Muscle layer of duodenum (tissue), 2 donors: ENCODE measurements at regions not wholly inside any gene's neighbourhood (a gene's known extent, or its start where the extent isn't known, plus 50 kb on each side); places are given as distances from the start of the nearest gene placed in this dataset.

Experiments
- H3K27ac ChIP-seq: one replicate; pipeline ENCODE4 v1.7.0; 2013; ENCODE audit warnings: mild to moderate bottlenecking, low read length
- H3K27me3 ChIP-seq: one replicate; pipeline ENCODE4 v1.7.0; 2013; ENCODE audit warnings: low read depth, mild to moderate bottlenecking, control low read depth, low read length
- H3K36me3 ChIP-seq, 2 donors: one replicate each; pipeline ENCODE4 v1.7.0; 2013; ENCODE audit warnings: low read length in 2 of 2, control low read depth in 1 of 2, mild to moderate bottlenecking in 1 of 2; ENCODE audit not compliant: insufficient read depth in 2 of 2, control insufficient read depth in 1 of 2
- H3K4me1 ChIP-seq, 2 donors: one replicate each; pipeline ENCODE4 v1.7.0; 2013; ENCODE audit warnings: low read length in 2 of 2, mild to moderate bottlenecking in 2 of 2, control low read depth in 1 of 2, moderate library complexity in 1 of 2; ENCODE audit not compliant: insufficient read depth in 2 of 2, control insufficient read depth in 1 of 2
- H3K4me3 ChIP-seq, 2 donors: one replicate each; pipeline ENCODE4 v1.7.0; 2013; ENCODE audit warnings: low read length in 2 of 2, low read depth in 1 of 2, mild to moderate bottlenecking in 1 of 2
- H3K9me3 ChIP-seq, 2 donors: one replicate each; pipeline ENCODE4 v1.7.0; 2013; ENCODE audit warnings: low read length in 2 of 2, control low read depth in 1 of 2, mild to moderate bottlenecking in 1 of 2; ENCODE audit not compliant: control insufficient read depth in 1 of 2
- donor health status: healthy.

GRCh38 chr7:12127455-12127854 is 83.6 kb upstream of the TMEM106B start:
- Histone ChIP-seq H3K36me3 (no peaks in the 10 kb centered on the region), H3K27ac (no peak overlapping the region), H3K4me3 (no peak overlapping the region), H3K9me3 (no peaks in the 10 kb centered on the region), H3K27me3 (no peaks in the 10 kb centered on the region), H3K4me1 (no peaks in the 10 kb centered on the region)

- H3K4me3 ChIP-seq: no peak overlapping the region
These were observed 80.5 kb upstream of the TMEM106B start for GRCh38 chr7:12130609-12131008.

DNA sequence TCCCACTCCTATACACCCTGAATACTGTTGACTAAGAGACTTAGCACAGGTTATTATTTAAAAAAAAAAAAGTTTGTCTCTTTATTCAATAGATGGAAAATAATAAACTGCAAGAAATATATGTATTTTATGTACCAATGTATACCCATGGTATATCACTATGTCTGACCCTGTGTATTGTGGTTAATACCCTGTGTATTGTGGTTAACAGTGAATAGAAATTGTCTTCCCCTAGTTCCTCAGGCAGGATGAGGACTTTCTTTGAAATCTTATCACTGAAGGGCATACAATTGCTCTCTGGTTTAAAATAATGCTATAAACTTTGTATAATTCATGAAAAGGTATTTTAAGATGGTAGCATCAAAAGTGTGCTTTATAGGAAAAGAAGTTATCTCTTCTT is 80.0 kb upstream of the TMEM106B start:
- no peaks in the 10 kb centered on the region for H3K4me1 ChIP-seq
- no peaks in the 10 kb centered on the region for H3K36me3 ChIP-seq
- no peak overlapping the region for H3K4me3 ChIP-seq
- H3K27ac ChIP-seq: no peak overlapping the region
- no peaks in the 10 kb centered on the region for H3K9me3 ChIP-seq
- no peaks in the 10 kb centered on the region for H3K27me3 ChIP-seq

More at GRCh38 chr7:12130609-12131008, 80.5 kb upstream of the TMEM106B start:
- no peaks in the 10 kb centered on the region for H3K9me3 ChIP-seq
- H3K27ac ChIP-seq: no peak overlapping the region
- H3K4me1 ChIP-seq: no peaks in the 10 kb centered on the region
- no peaks in the 10 kb centered on the region for H3K36me3 ChIP-seq
- no peaks in the 10 kb centered on the region for H3K27me3 ChIP-seq

- H3K27ac ChIP-seq: no peak overlapping the region
- no peaks in the 10 kb centered on the region for H3K9me3 ChIP-seq
- no peak overlapping the region for H3K4me3 ChIP-seq
- H3K4me1 ChIP-seq: no peaks in the 10 kb centered on the region
- H3K27me3 ChIP-seq: no peaks in the 10 kb centered on the region
- no peaks in the 10 kb centered on the region for H3K36me3 ChIP-seq
These were observed 77.2 kb upstream of the TMEM106B start for GRCh38 chr7:12133865-12134264.

- Histone ChIP-seq H3K27ac (no peak overlapping the region), H3K4me1 (no peaks in the 10 kb centered on the region)
These were observed 74.6 kb upstream of the TMEM106B start for GRCh38 chr7:12136523-12136922.

GRCh38 chr7:12137283-12137682 is 73.8 kb upstream of the TMEM106B start:
- no peaks in the 10 kb centered on the region for H3K27me3 ChIP-seq
- H3K9me3 ChIP-seq: no peaks in the 10 kb centered on the region
- no peak overlapping the region for H3K4me3 ChIP-seq
- no peaks in the 10 kb centered on the region for H3K36me3 ChIP-seq
- H3K27ac ChIP-seq: no peak overlapping the region
- no peaks in the 10 kb centered on the region for H3K4me1 ChIP-seq

More at GRCh38 chr7:12136523-12136922, 74.6 kb upstream of the TMEM106B start:
- no peaks in the 10 kb centered on the region for H3K9me3 ChIP-seq
- H3K36me3 ChIP-seq: no peaks in the 10 kb centered on the region
- no peak overlapping the region for H3K4me3 ChIP-seq
- H3K27me3 ChIP-seq: no peaks in the 10 kb centered on the region

GRCh38 chr7:12138421-12138820 is 72.7 kb upstream of the TMEM106B start:
- H3K27ac ChIP-seq: no peak overlapping the region
- no peaks in the 10 kb centered on the region for H3K36me3 ChIP-seq
- no peak overlapping the region for H3K4me3 ChIP-seq
- H3K9me3 ChIP-seq: no peaks in the 10 kb centered on the region
- no peaks in the 10 kb centered on the region for H3K4me1 ChIP-seq
- H3K27me3 ChIP-seq: no peaks in the 10 kb centered on the region

DNA sequence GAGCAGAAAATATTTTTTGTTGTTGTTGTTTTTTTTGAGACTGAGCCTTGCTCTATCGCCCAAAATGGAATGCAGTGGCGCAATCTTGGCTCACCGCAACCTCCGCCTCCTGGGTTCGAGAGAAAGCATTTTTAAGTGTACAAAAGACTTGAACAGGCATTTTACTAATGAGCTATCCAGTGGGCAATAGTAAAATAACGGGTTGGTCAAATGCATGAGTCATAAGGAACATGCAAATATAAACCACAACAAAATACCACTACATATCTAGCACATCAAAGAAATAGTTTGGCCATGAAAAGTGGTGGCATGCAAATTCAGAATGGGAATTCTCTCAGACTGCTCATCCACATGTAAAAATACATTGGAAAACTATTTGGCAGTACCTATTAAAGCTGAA is 71.7 kb upstream of the TMEM106B start:
- Histone ChIP-seq H3K4me3 (no peak overlapping the region), H3K27ac (no peak overlapping the region), H3K4me1 (no peaks in the 10 kb centered on the region), H3K9me3 (no peaks in the 10 kb centered on the region), H3K27me3 (no peaks in the 10 kb centered on the region), H3K36me3 (no peaks in the 10 kb centered on the region)

DNA sequence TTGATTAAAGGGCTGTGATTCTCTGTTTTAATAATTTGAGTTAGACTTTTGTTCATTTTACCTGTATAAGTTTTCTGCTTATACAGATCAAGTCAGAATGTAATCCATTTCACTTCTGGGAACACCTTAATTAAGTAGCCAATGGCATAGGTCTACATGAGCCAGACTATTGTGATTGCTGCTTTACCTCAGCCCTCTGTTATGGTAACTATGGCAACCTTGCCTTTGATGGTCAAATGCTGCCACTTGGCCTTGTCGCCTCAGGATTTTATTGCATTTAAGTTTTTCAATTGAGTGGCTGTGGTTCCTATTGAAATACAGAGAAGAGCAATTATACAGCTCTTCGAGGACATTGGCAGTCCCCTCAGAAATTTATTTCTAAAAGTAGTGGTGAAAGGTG is 64.3 kb upstream of the TMEM106B start:
- Histone ChIP-seq H3K36me3 (no peaks in the 10 kb centered on the region), H3K27me3 (no peaks in the 10 kb centered on the region), H3K4me3 (no peak overlapping the region), H3K27ac (no peak overlapping the region), H3K9me3 (peaks cover 0 to 3% of the 10 kb centered on the region in 2 donors), H3K4me1 (no peaks in the 10 kb centered on the region)

- H3K4me3 ChIP-seq: no peak overlapping the region
- H3K9me3 ChIP-seq: no peaks in the 10 kb centered on the region
- no peak overlapping the region for H3K27ac ChIP-seq
- no peaks in the 10 kb centered on the region for H3K4me1 ChIP-seq
- H3K36me3 ChIP-seq: no peaks in the 10 kb centered on the region
- H3K27me3 ChIP-seq: no peaks in the 10 kb centered on the region
These were observed 58.7 kb upstream of the TMEM106B start for GRCh38 chr7:12152196-12152918.

DNA sequence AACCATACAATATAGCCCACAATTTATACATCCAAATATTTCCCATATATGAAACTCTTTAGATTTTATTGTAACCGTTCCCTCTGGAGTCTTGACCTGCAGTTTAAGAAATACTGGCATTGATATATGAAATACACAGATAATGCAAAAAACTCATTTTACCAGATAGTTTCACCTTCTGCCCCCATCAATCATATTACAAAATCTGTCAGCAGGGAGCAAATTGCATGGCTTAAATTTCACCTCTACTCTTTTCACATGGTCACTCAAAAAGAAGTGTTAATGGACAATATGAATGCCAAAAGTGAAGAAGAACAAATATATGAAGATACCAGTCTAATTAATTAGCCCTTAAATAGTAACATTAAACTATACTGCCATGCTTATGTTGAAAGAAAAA is 57.0 kb upstream of the TMEM106B start:
- no peaks in the 10 kb centered on the region for H3K9me3 ChIP-seq
- no peak overlapping the region for H3K27ac ChIP-seq

DNA sequence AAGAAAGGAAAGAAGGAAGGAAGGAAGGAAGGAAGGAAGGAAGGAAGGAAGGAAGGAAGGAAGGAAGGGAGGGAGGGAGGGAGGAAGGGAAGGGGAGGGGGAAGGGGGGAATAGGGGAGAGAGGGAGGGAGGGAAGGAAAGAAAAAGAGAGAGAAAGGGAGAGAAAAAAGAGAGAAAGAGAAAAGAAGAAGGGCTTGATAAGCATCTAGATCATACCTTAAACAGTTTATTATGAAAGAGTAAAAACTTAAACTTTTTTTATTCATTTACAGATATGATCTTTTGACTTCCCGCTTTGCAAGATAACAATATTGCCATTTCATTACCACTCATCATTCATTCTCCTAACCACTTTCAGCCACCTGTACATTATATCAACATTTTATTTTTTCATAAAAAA is 53.6 kb upstream of the TMEM106B start:
- no peaks in the 10 kb centered on the region for H3K9me3 ChIP-seq
- H3K4me3 ChIP-seq: no peak overlapping the region

More for the DNA sequence above, 57.0 kb upstream of the TMEM106B start:
- Histone ChIP-seq H3K4me1 (no peaks in the 10 kb centered on the region), H3K27me3 (no peaks in the 10 kb centered on the region), H3K36me3 (no peaks in the 10 kb centered on the region), H3K4me3 (no peak overlapping the region)

More for the DNA sequence above, 53.6 kb upstream of the TMEM106B start:
- Histone ChIP-seq H3K4me1 (no peaks in the 10 kb centered on the region), H3K27ac (no peak overlapping the region), H3K36me3 (no peaks in the 10 kb centered on the region), H3K27me3 (no peaks in the 10 kb centered on the region)
